Ovary (tissue), 3 donors: ENCODE measurements at regions not wholly inside any gene's neighbourhood (a gene's known extent, or its start where the extent isn't known, plus 50 kb on each side); places are given as distances from the start of the nearest gene placed in this dataset.
"Not testable (repeated sequence)": the region's sequence is repeated elsewhere in the genome, so short reads cannot be mapped to it uniquely, and the experiment has no call there.

Experiments used
- EP300 ChIP-seq: sonication (generic); formaldehyde crosslinking; IDR thresholded peaks from one replicate; pipeline ENCODE4 v1.6.1; 2017; ENCODE audit warnings: antibody characterized with exemption
- POLR2A ChIP-seq: fragments of 450-650 bp; IDR thresholded peaks from one replicate; pipeline ENCODE4 v1.6.1; 2017; ENCODE audit warnings: antibody characterized with exemption, mild to moderate bottlenecking, moderate library complexity
- TF ChIP-seq, protein P1 (sequence below), 3 donors: fragments of 450-650 bp in 2 of 3; fragments of 200-600 bp in 1 of 3; IDR thresholded peaks; one replicate each; pipeline versions ENCODE4 v1.5.1 to v1.8.0; 2016 to 2022; ENCODE audit warnings: antibody characterized with exemption in 3 of 3, mild to moderate bottlenecking in 1 of 3
- donor health status: DM: no; HTN: no; CAD: no.

DNA sequence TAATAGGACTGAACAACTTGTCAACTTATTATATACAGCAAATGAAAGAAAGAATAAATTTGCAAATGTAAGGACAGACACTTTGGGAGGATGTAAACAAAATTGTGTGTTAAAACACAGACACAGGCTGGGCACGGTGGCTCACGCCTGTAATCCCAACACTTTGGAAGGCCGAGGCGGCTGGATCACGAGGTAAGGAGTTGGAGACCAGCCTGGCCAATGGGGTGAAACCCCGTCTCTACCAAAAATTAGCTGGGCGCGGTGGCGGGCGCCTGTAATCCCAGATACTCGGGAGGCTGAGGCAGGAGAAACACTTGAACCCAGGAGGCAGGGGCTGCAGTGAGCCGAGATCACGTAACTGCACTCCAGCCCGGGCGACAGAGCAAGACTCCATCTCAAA, 71.4 kb upstream of the IL15 start:
- TF ChIP-seq POLR2A, EP300: not testable (repeated sequence)
- TF ChIP-seq, protein P1, sequence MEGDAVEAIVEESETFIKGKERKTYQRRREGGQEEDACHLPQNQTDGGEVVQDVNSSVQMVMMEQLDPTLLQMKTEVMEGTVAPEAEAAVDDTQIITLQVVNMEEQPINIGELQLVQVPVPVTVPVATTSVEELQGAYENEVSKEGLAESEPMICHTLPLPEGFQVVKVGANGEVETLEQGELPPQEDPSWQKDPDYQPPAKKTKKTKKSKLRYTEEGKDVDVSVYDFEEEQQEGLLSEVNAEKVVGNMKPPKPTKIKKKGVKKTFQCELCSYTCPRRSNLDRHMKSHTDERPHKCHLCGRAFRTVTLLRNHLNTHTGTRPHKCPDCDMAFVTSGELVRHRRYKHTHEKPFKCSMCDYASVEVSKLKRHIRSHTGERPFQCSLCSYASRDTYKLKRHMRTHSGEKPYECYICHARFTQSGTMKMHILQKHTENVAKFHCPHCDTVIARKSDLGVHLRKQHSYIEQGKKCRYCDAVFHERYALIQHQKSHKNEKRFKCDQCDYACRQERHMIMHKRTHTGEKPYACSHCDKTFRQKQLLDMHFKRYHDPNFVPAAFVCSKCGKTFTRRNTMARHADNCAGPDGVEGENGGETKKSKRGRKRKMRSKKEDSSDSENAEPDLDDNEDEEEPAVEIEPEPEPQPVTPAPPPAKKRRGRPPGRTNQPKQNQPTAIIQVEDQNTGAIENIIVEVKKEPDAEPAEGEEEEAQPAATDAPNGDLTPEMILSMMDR (IDR thresholded peaks at IDR 0.05) = not testable (repeated sequence)
